ENCODE measurements at regions not wholly inside any gene's neighbourhood (a gene's known extent, or its start where the extent isn't known, plus 50 kb on each side); places are given as distances from the start of the nearest gene placed in this dataset.

GRCh38 chr2:228762565-228762964, 508.5 kb downstream of the PID1 start:
- TF ChIP-seq CTCF (IDR thresholded peaks at IDR 0.05) (no peak), POLR2A (IDR thresholded peaks at IDR 0.05) (no peak), POLR2AphosphoS5 (IDR thresholded peaks at IDR 0.05) (no peak)
